HCT116 (cell line): ENCODE measurements at regions not wholly inside any gene's neighbourhood (a gene's known extent, or its start where the extent isn't known, plus 50 kb on each side); places are given as distances from the start of the nearest gene placed in this dataset.

Source experiments
- ATAC-seq: fragments of 200-7000 bp; cut with Tn5 transposase; 2 replicates; pipeline ENCODE4 v1.9.1; 2020; ENCODE audit warnings: mild to moderate bottlenecking, moderate library complexity
- BruUV-seq: library from RNA; stranded (reverse); fragments of 400-500 nt; replicated peaks from 2 replicates; lab custom pipeline; 2021; lab: Mats Ljungman, UMichigan
- CTCF ChIA-PET: fragments of 300-600 bp; sonication (Branson Sonifier 250); formaldehyde crosslinking; loops from one replicate; lab custom pipeline; 2021; ENCODE audit warnings: antibody characterized with exemption; lab: Charles Lee
- POLR2A ChIA-PET: fragments of 300-600, 350-600 bp; sonication (Branson Sonifier 250); formaldehyde crosslinking; loops from one replicate; lab custom pipeline; 2021; ENCODE audit warnings: antibody characterized with exemption; lab: Charles Lee
- RAD21 ChIA-PET, 2 experiments: fragments of 300-600 bp; sonication (Branson Sonifier 250); formaldehyde crosslinking; loops; one replicate each; lab custom pipeline; 2023; ENCODE audit warnings: low total read pairs in 2 of 2; ENCODE audit not compliant: uncharacterized antibody in 2 of 2, unreplicated experiment in 2 of 2, low non-redundant PET in 1 of 2; lab: Charles Lee
- DNase-seq: peaks from one replicate; pipeline ENCODE4 v3.0.0-alpha.2; 2010; ENCODE audit warnings: low read depth, low spot score
- H2AFZ ChIP-seq: fragments of 200-600 bp; shearing (Covaris generic), sonication (generic); 2 replicates; pipeline ENCODE4 v1.6.1; 2017; ENCODE audit warnings: low read depth, mixed run types, mixed read lengths, antibody characterized with exemption, low read length; ENCODE audit not compliant: poor library complexity, severe bottlenecking
- H3K27ac ChIP-seq: 2 replicates; pipeline ENCODE4 v1.5.1; 2012; ENCODE audit warnings: low read depth, low read length
- H3K27me3 ChIP-seq: fragments of 200-600 bp; sonication (generic); 2 replicates; pipeline ENCODE4 v1.6.1; 2016; ENCODE audit warnings: mixed run types, low read length, mixed read lengths; ENCODE audit not compliant: insufficient read depth
- H3K36me3 ChIP-seq, 2 experiments: fragments of 200-500 bp in 1 of 2; fragments of 200-600 bp in 1 of 2; sonication (Bioruptor generic) in 1 of 2; sonication (generic) in 1 of 2; 2 replicates each; pipeline versions ENCODE4 v1.5.1 to v1.6.1; 2014 to 2016; ENCODE audit warnings: low read length in 2 of 2, inconsistent platforms in 1 of 2, mixed read lengths in 1 of 2, mixed run types in 1 of 2; ENCODE audit not compliant: insufficient read depth in 2 of 2, control insufficient read depth in 1 of 2
- H3K4me1 ChIP-seq, 2 experiments: fragments of 200-600 bp in 1 of 2; sonication (generic) in 1 of 2; 2 replicates each; pipeline versions ENCODE4 v1.5.1 to v1.6.1; 2012 to 2017; ENCODE audit warnings: low read length in 2 of 2, inconsistent platforms in 1 of 2, mild to moderate bottlenecking in 1 of 2, mixed read lengths in 1 of 2, mixed run types in 1 of 2, moderate library complexity in 1 of 2; ENCODE audit not compliant: insufficient read depth in 2 of 2, control insufficient read depth in 1 of 2
- H3K4me2 ChIP-seq: fragments of 200-600 bp; sonication (generic); 2 replicates; pipeline ENCODE4 v1.6.1; 2017; ENCODE audit warnings: mixed run types, low read length, mixed read lengths
- H3K4me3 ChIP-seq, 2 experiments: fragments of 200-600 bp in 1 of 2; sonication (generic) in 1 of 2; replicated peaks in 1 of 2; 2 replicates each; pipeline ENCODE4 v1.5.1; 2011 to 2016; ENCODE audit warnings: low read length in 2 of 2, control low read depth in 1 of 2, low read depth in 1 of 2, mild to moderate bottlenecking in 1 of 2, mixed read lengths in 1 of 2, mixed run types in 1 of 2
- H3K79me2 ChIP-seq: fragments of 200-600 bp; sonication (generic); 2 replicates; pipeline ENCODE4 v1.6.1; 2017; ENCODE audit warnings: mild to moderate bottlenecking, mixed run types, low read length, moderate library complexity, mixed read lengths; ENCODE audit not compliant: insufficient read depth
- H3K9ac ChIP-seq: fragments of 200-600 bp; sonication (generic); 2 replicates; pipeline ENCODE4 v1.6.1; 2016; ENCODE audit warnings: low read length, mixed read lengths
- H3K9me2 ChIP-seq: fragments of 200-600 bp; sonication (generic), shearing (Covaris generic); 2 replicates; pipeline ENCODE4 v1.6.1; 2017; ENCODE audit warnings: mixed run types, mild to moderate bottlenecking, moderate library complexity; ENCODE audit not compliant: insufficient read depth
- H3K9me3 ChIP-seq, 2 experiments: fragments of 200-500 bp in 1 of 2; fragments of 200-600 bp in 1 of 2; sonication (Bioruptor generic) in 1 of 2; sonication (generic) in 1 of 2; 2 replicates each; pipeline ENCODE4 v1.6.1; 2014 to 2017; ENCODE audit warnings: low read length in 2 of 2, mixed read lengths in 2 of 2, inconsistent platforms in 1 of 2, low read depth in 1 of 2, mild to moderate bottlenecking in 1 of 2, mixed run types in 1 of 2, moderate library complexity in 1 of 2; ENCODE audit not compliant: control insufficient read depth in 1 of 2, insufficient read depth in 1 of 2
- H4K20me1 ChIP-seq: fragments of 200-600 bp; sonication (generic), shearing (Covaris generic); 2 replicates; pipeline ENCODE4 v1.6.1; 2017; ENCODE audit warnings: mixed run types, mild to moderate bottlenecking, moderate library complexity; ENCODE audit not compliant: insufficient read depth
- CBX3 ChIP-seq: IDR thresholded peaks from 2 replicates; pipeline ENCODE4 v1.6.1; 2012; ENCODE audit warnings: low read depth
- CTCF ChIP-seq, 3 experiments: fragments of 200-600 bp in 1 of 3; sonication (generic) in 1 of 3; IDR thresholded peaks in 2 of 3; conservative IDR thresholded peaks in 1 of 3; 2 replicates each; pipeline ENCODE4 v1.5.1; 2012 to 2017; ENCODE audit warnings: low read depth in 2 of 3, low read length in 2 of 3, antibody characterized with exemption in 1 of 3, borderline replicate concordance in 1 of 3, control low read depth in 1 of 3, mild to moderate bottlenecking in 1 of 3, mixed read lengths in 1 of 3, mixed run types in 1 of 3, moderate library complexity in 1 of 3; ENCODE audit not compliant: insufficient read depth in 1 of 3
- EGR1 ChIP-seq: IDR thresholded peaks from 2 replicates; pipeline ENCODE4 v1.6.1; 2012; ENCODE audit warnings: low read depth
- JUND ChIP-seq: IDR thresholded peaks from 2 replicates; pipeline ENCODE4 v1.6.1; 2012
- POLR2A ChIP-seq: IDR thresholded peaks from 2 replicates; pipeline ENCODE4 v1.7.0; 2011; ENCODE audit warnings: borderline replicate concordance; ENCODE audit not compliant: insufficient read depth, insufficient read length; ENCODE audit errors: extremely low read depth
- REST ChIP-seq: IDR thresholded peaks from 2 replicates; pipeline ENCODE4 v1.6.1; 2012; ENCODE audit warnings: low read depth
- SIN3A ChIP-seq: IDR thresholded peaks from 2 replicates; pipeline ENCODE4 v1.6.1; 2012; ENCODE audit warnings: low read depth
- SP1 ChIP-seq: IDR thresholded peaks from 2 replicates; pipeline ENCODE4 v1.6.1; 2012; ENCODE audit warnings: low read depth
- SRF ChIP-seq: IDR thresholded peaks from 2 replicates; pipeline ENCODE4 v1.6.1; 2012; ENCODE audit warnings: low read depth
- YY1 ChIP-seq: IDR thresholded peaks from 2 replicates; pipeline ENCODE4 v1.6.1; 2011; ENCODE audit warnings: low read length, low read depth, moderate library complexity, mild to moderate bottlenecking; ENCODE audit not compliant: insufficient replicate concordance; ENCODE audit errors: extremely low read depth
- ZBTB33 ChIP-seq: IDR thresholded peaks from 2 replicates; pipeline ENCODE4 v1.6.1; 2011; ENCODE audit warnings: mild to moderate bottlenecking, low read length, moderate library complexity; ENCODE audit not compliant: insufficient replicate concordance; ENCODE audit errors: extremely low read depth
- ZNF274 ChIP-seq: fragments of 200-500 bp; sonication (Bioruptor generic); IDR thresholded peaks from 2 replicates; pipeline ENCODE4 v1.6.1; 2014; ENCODE audit warnings: mild to moderate bottlenecking, low read depth, low read length, inconsistent platforms
- intact Hi-C: fragments of 100-400 bp; cut with micrococcal nuclease; formaldehyde crosslinking; loops from 2 replicates; pipeline ENCODE4 v1.10.0; 2022

DNA sequence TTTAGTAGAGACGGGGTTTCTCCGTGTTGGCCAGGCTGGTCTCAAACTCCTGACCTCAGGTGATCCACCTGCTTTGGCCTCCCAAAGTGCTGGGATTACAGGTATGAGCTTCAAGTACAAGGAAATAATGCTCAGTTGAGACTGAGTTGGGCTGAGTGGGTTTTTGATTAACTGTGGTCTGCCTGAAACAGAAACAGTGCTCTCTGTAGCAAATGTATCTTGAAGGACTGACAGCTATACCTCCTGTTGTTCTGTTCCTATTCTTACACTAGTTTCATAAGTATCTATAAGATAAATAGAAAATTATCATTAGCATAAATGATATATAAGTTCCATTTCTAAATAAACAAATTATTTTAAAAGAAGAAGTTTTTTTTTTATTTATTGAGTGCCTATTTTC, 142.8 kb upstream of the PTPRK start:
- intact Hi-C loops, result no loop called here
- H3K9me3 ChIP-seq, result no peaks in the 10 kb centered on the region
- CTCF ChIA-PET, result no interaction called here
- no peaks in the 10 kb centered on the region for H3K36me3 ChIP-seq
- no peak for TF ChIP-seq SRF
- no peak for TF ChIP-seq ZNF274
- no peak for TF ChIP-seq CBX3
- H3K27me3 ChIP-seq, result no peaks in the 10 kb centered on the region
- BruUV-seq, result no TSS peak
- H4K20me1 ChIP-seq, result no peaks in the 10 kb centered on the region
- H3K9ac ChIP-seq, result no peak overlapping the region
- no peak for DNase-seq
- no peak overlapping the region for H2AFZ ChIP-seq
- H3K27ac ChIP-seq, result no peak overlapping the region
- H3K79me2 ChIP-seq, result no peaks in the 10 kb centered on the region
- no peak overlapping the region for H3K4me3 ChIP-seq
- no peaks in the 10 kb centered on the region for H3K4me1 ChIP-seq
- POLR2A ChIA-PET, result no interaction called here
- H3K9me2 ChIP-seq, result no peaks in the 10 kb centered on the region
- no peak for ATAC-seq
- RAD21 ChIA-PET, result no interaction called here
- H3K4me2 ChIP-seq, result no peak overlapping the region

DNA sequence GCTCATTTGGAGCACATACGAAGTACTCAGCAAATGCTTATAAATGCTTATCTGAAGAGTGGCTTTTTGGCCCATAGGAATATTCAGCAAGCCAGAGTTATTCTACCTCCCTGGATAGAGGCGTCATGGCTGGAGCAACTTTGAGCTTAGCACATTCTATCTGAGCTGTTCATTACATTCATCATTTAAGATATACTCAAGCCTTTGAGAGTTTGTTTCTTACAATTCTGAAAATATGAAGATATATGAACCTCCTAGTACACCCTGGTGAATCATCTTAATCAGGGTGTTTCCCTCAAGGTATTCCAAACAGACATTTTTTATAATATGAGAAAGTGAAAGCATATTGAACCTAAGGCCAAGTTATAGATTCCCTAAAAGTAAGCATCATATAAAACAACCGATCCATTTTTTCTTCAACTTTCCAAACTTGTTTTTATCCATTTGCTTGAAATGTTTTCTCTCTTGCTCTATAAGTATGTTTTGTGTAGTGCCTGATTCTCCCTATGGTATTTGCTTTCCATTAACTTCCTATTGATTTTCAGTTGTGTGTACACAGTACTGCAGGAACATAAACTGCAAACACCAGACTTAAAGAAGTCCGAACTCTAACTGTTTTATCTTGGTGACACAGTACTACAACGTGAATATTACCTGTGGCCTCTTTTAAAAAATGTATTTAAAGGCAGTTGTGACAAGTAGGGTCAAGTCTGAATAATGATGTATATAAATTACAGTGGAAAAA, 139.7 kb upstream of the PTPRK start:
- CTCF ChIA-PET, result no interaction called here
- peaks cover 7 to 20% of the 10 kb centered on the region in 2 experiments for H3K4me1 ChIP-seq
- H2AFZ ChIP-seq, result peak overlapping the region; percentile 57
- no peaks in the 10 kb centered on the region for H4K20me1 ChIP-seq
- RAD21 ChIA-PET, result no interaction called here
- H3K27ac ChIP-seq, result no peak overlapping the region
- no peak for DNase-seq
- no peaks in the 10 kb centered on the region for H3K79me2 ChIP-seq
- H3K9me3 ChIP-seq, result no peaks in the 10 kb centered on the region
- H3K27me3 ChIP-seq, result no peaks in the 10 kb centered on the region
- POLR2A ChIA-PET, result no interaction called here
- H3K9me2 ChIP-seq, result no peaks in the 10 kb centered on the region
- no peaks in the 10 kb centered on the region for H3K36me3 ChIP-seq
- BruUV-seq, result no TSS peak
- H3K9ac ChIP-seq, result no peak overlapping the region
- ATAC-seq, result no peak
- H3K4me2 ChIP-seq, result no peak overlapping the region
- intact Hi-C loops, result no loop called here
- H3K4me3 ChIP-seq, result no peak overlapping the region
- TF ChIP-seq CBX3 (no peak), SP1 (no peak), JUND (no peak), YY1 (no peak), ZBTB33 (no peak), EGR1 (no peak), POLR2A (no peak), SIN3A (no peak), REST (no peak), CTCF (IDR thresholded peaks at IDR 0.05 in 2 of 3, conservative IDR thresholded peaks at IDR 0.05 in 1 of 3; ENCODE audit: borderline replicate concordance in 1 of 3, insufficient read depth in 1 of 3, low read depth in 2 of 3, low read length in 2 of 3) (no peak)
